ENCODE measurements at regions not wholly inside any gene's neighbourhood (a gene's known extent, or its start where the extent isn't known, plus 50 kb on each side); places are given as distances from the start of the nearest gene placed in this dataset.

DNA sequence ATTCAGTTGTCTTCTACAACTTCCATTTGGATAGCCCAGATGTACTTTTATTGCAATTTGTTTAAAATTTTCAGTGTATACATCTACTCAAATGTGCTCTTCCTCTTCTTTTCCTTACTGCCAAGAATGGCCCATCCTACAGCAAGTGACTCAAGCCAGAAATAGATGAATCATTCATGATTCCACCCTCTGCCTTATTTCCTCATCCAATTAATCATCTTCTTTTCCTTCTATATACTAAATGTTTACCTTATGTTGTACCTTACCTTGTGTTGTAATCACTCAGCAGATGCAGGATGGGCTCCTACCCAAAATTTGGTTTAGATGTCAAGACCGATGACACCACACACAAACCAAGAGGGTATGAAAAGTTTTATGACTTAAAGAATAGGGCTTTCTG lies 437.8 kb downstream of the GRXCR1 start:
- no peaks in the 10 kb centered on the region for H3K36me3 ChIP-seq (ENCODE audit: insufficient read depth in 1 of 2, low read depth in 1 of 2)
- no peaks in the 10 kb centered on the region for H3K4me1 ChIP-seq
- no peaks in the 10 kb centered on the region for H3K27me3 ChIP-seq (ENCODE audit: insufficient read depth in 3 of 3, low read length in 2 of 3)
- intact Hi-C loops (cut with DNase I), result no loop called here
- DNase-seq (no peak), ATAC-seq (no peak)
- no peak overlapping the region for H3K4me3 ChIP-seq
- no peak for TF ChIP-seq CTCF (IDR thresholded peaks at IDR 0.05)
- no peaks in the 10 kb centered on the region for H3K9me3 ChIP-seq
- WGBS, 3 donors, result 90 to 94% (median 91%) methylated on average over 1 of the region's 1 CpG
- no peak overlapping the region for H3K27ac ChIP-seq

DNA sequence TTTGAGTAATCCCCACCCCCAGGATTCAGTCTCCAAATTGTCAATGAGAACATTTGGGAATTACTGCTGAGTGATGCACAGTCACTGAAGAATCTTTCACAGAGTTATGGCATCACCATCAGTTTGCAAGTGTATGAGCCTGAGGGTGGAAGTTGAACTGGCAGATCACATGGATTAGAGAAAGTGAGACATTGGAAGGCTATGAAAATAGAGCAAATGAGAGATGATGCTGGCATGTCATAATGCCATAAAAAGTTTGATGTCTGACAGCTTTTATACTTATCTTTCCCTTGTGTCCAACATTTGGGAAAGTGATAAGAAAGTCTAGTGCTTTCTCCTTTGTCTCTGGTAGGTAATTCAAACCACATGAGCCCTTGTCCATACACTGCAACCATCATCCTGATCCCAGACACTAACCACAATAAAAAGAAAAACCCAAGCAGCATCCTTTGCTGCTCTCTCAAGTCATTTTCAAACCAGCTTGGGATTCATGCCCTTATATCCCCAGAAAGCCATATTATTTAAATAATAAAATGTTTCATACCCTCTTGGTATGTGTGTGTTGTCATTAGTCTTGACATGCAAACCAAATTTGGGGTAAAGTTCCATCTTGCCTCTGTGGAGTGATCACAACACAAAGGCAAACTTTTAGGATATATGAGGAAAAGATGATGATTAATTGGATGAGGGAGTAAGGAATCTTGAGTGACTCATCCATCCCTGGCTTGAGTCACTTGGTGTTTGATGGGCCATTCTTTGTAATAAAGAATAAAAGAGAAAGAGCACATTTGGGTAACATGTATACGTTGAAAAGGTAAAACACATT lies 438.9 kb downstream of the GRXCR1 start:
- WGBS, 3 donors, result 69 to 70% (median 70%) methylated on average over 1 of the region's 1 CpG
- no peak for ATAC-seq
- Histone ChIP-seq H3K27ac (no peak overlapping the region), H3K9me3 (no peaks in the 10 kb centered on the region), H3K36me3 (ENCODE audit: insufficient read depth in 1 of 2, low read depth in 1 of 2) (no peaks in the 10 kb centered on the region), H3K4me1 (no peaks in the 10 kb centered on the region), H3K27me3 (ENCODE audit: insufficient read depth in 3 of 3, low read length in 2 of 3) (no peaks in the 10 kb centered on the region), H3K4me3 (no peak overlapping the region)
- no peak for DNase-seq
- no peak for TF ChIP-seq CTCF (IDR thresholded peaks at IDR 0.05)
- intact Hi-C loops (cut with DNase I), result no loop called here

DNA sequence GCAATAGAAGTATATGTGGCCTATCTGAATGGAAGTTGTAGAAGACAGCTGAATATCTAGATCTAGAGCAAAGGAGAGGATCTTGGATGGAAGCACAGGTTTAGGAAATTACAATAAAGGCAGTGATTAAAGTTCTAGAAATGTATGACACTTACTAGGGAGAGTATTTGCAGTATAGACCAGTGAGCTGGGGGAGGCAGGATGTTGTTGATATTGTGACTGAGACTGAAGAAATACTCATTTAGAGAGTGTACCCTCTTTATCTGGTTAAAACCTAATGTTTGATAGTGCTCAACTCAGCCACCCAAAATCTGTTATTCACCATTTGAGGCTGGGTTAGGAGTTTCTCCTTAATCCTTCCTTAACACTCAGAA lies 439.5 kb downstream of the GRXCR1 start:
- TF ChIP-seq CTCF (IDR thresholded peaks at IDR 0.05), result no peak
- H3K4me1 ChIP-seq, result no peaks in the 10 kb centered on the region
- ATAC-seq (no peak), DNase-seq (no peak)
- no peak overlapping the region for H3K4me3 ChIP-seq
- no peaks in the 10 kb centered on the region for H3K36me3 ChIP-seq (ENCODE audit: insufficient read depth in 1 of 2, low read depth in 1 of 2)
- no peaks in the 10 kb centered on the region for H3K27me3 ChIP-seq (ENCODE audit: insufficient read depth in 3 of 3, low read length in 2 of 3)
- no peaks in the 10 kb centered on the region for H3K9me3 ChIP-seq
- intact Hi-C loops (cut with DNase I), result no loop called here
- no peak overlapping the region for H3K27ac ChIP-seq

GRCh38 chr4:43337707-43338106 lies 445.2 kb downstream of the GRXCR1 start:
- intact Hi-C loops (cut with DNase I), result no loop called here
- TF ChIP-seq CTCF (IDR thresholded peaks at IDR 0.05), result no peak
- no peaks in the 10 kb centered on the region for H3K27me3 ChIP-seq (ENCODE audit: insufficient read depth in 3 of 3, low read length in 2 of 3)
- H3K27ac ChIP-seq, result no peak overlapping the region
- H3K36me3 ChIP-seq (ENCODE audit: insufficient read depth in 1 of 2, low read depth in 1 of 2), result no peaks in the 10 kb centered on the region
- no peak for ATAC-seq
- H3K4me1 ChIP-seq, result no peaks in the 10 kb centered on the region
- no peak overlapping the region for H3K4me3 ChIP-seq
- DNase-seq, result no peak
- no peaks in the 10 kb centered on the region for H3K9me3 ChIP-seq

GRCh38 chr4:43339435-43339834 lies 446.9 kb downstream of the GRXCR1 start:
- Histone ChIP-seq H3K27me3 (ENCODE audit: insufficient read depth in 3 of 3, low read length in 2 of 3) (no peaks in the 10 kb centered on the region), H3K36me3 (ENCODE audit: insufficient read depth in 1 of 2, low read depth in 1 of 2) (no peaks in the 10 kb centered on the region), H3K9me3 (no peaks in the 10 kb centered on the region), H3K4me3 (no peak overlapping the region), H3K27ac (no peak overlapping the region), H3K4me1 (no peaks in the 10 kb centered on the region)
- DNase-seq (no peak), ATAC-seq (no peak)
- intact Hi-C loops (cut with DNase I), result no loop called here
- no peak for TF ChIP-seq CTCF (IDR thresholded peaks at IDR 0.05)
